A673 (cell line): ENCODE measurements at regions not wholly inside any gene's neighbourhood (a gene's known extent, or its start where the extent isn't known, plus 50 kb on each side); places are given as distances from the start of the nearest gene placed in this dataset.
"Not testable (repeated sequence)": the region's sequence is repeated elsewhere in the genome, so short reads cannot be mapped to it uniquely, and the experiment has no call there.

ENCODE experiments used
- BruUV-seq: library from RNA; stranded (reverse); fragments of 400-500 nt; replicated peaks from 2 replicates; lab custom pipeline; 2021; lab: Mats Ljungman, UMichigan
- CTCF ChIA-PET: fragments of 300-600 bp; sonication (Branson Sonifier 250); formaldehyde crosslinking; loops from one replicate; lab custom pipeline; 2022; ENCODE audit warnings: antibody characterized with exemption; lab: Charles Lee
- POLR2A ChIA-PET: fragments of 300-600 bp; sonication (Branson Sonifier 250); formaldehyde crosslinking; loops from one replicate; lab custom pipeline; 2022; ENCODE audit warnings: antibody characterized with exemption; ENCODE audit not compliant: low non-redundant PET; lab: Charles Lee
- DNase-seq: peaks from one replicate; pipeline ENCODE4 v3.0.0-alpha.2; 2015; ENCODE audit warnings: low spot score
- H3K27ac ChIP-seq: fragments of 200-600 bp; sonication (generic); 2 replicates; pipeline ENCODE4 v1.5.1; 2016; ENCODE audit warnings: mixed run types, low read depth, mild to moderate bottlenecking, mixed read lengths, antibody characterized with exemption, low read length; ENCODE audit not compliant: poor library complexity, severe bottlenecking
- H3K27me3 ChIP-seq: fragments of 200-600 bp; sonication (generic); replicated peaks from 2 replicates; pipeline ENCODE4 v1.6.1; 2017; ENCODE audit warnings: mixed run types, low read depth, mild to moderate bottlenecking, mixed read lengths, antibody characterized with exemption, low read length; ENCODE audit not compliant: insufficient read depth, poor library complexity
- H3K36me3 ChIP-seq: fragments of 200-600 bp; sonication (generic); 2 replicates; pipeline ENCODE4 v1.6.1; 2016; ENCODE audit warnings: mixed run types, mild to moderate bottlenecking, mixed read lengths, antibody characterized with exemption, low read length; ENCODE audit not compliant: insufficient read depth, poor library complexity, severe bottlenecking
- H3K4me1 ChIP-seq: fragments of 200-600 bp; sonication (generic); 2 replicates; pipeline ENCODE4 v1.6.1; 2017; ENCODE audit warnings: mixed run types, mild to moderate bottlenecking, mixed read lengths, antibody characterized with exemption, low read length; ENCODE audit not compliant: insufficient read depth, poor library complexity, severe bottlenecking
- H3K4me3 ChIP-seq: fragments of 200-600 bp; sonication (generic); 2 replicates; pipeline ENCODE4 v1.5.1; 2016; ENCODE audit warnings: low read depth, mixed run types, mild to moderate bottlenecking, mixed read lengths, low read length; ENCODE audit not compliant: poor library complexity, severe bottlenecking
- H3K9me3 ChIP-seq: fragments of 200-600 bp; sonication (generic); 2 replicates; pipeline ENCODE4 v1.6.1; 2016; ENCODE audit warnings: mixed run types, low read depth, mild to moderate bottlenecking, mixed read lengths, antibody characterized with exemption, low read length; ENCODE audit not compliant: poor library complexity, severe bottlenecking
- EZH2 ChIP-seq: fragments of 200-600 bp; sonication (generic); IDR thresholded peaks from 2 replicates; pipeline ENCODE4 v1.6.1; 2017; ENCODE audit warnings: borderline replicate concordance, low read depth, mild to moderate bottlenecking, mixed read lengths, antibody characterized with exemption, low read length; ENCODE audit not compliant: poor library complexity, severe bottlenecking
- intact Hi-C: fragments of 100-400 bp; cut with micrococcal nuclease; formaldehyde crosslinking; loops from one replicate; pipeline ENCODE4 v1.10.0; 2022; ENCODE audit not compliant: unreplicated experiment
- TF ChIP-seq, protein P1 (sequence below): fragments of 300-800, 200-600 bp; sonication (generic); conservative IDR thresholded peaks from 2 replicates; pipeline ENCODE4 v1.5.1; 2017; ENCODE audit warnings: low read depth, mild to moderate bottlenecking, antibody characterized with exemption, low read length, moderate library complexity, mixed read lengths

DNA sequence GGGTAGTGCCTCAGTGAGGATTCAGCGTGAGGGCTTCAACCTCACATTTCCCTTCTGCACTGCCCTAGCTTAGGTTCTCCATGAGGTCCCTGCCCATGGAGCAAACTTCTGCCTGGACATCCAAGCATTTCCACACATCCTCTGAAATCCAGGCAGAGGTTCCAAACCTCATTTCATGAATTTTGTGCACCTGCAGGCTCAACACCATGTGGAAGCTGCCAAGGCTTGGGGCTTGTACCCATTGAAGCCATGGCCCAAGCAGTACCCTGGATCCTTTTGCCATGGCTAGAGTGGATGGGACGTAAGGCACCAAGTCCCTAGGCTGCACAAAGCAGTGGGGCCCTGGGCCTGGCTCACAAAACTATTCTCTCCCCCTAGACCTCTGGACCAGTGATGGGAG, 877.1 kb upstream of the KLHL1 start:
- DNase-seq: no peak
- Histone ChIP-seq H3K27me3 (peaks cover 21% of the 10 kb centered on the region), H3K36me3 (no peaks in the 10 kb centered on the region), H3K9me3 (no peaks in the 10 kb centered on the region), H3K4me3 (no peak overlapping the region), H3K27ac (no peak overlapping the region), H3K4me1 (no peaks in the 10 kb centered on the region)
- intact Hi-C loops: no loop called here
- no peak for TF ChIP-seq EZH2
- TF ChIP-seq, protein P1, sequence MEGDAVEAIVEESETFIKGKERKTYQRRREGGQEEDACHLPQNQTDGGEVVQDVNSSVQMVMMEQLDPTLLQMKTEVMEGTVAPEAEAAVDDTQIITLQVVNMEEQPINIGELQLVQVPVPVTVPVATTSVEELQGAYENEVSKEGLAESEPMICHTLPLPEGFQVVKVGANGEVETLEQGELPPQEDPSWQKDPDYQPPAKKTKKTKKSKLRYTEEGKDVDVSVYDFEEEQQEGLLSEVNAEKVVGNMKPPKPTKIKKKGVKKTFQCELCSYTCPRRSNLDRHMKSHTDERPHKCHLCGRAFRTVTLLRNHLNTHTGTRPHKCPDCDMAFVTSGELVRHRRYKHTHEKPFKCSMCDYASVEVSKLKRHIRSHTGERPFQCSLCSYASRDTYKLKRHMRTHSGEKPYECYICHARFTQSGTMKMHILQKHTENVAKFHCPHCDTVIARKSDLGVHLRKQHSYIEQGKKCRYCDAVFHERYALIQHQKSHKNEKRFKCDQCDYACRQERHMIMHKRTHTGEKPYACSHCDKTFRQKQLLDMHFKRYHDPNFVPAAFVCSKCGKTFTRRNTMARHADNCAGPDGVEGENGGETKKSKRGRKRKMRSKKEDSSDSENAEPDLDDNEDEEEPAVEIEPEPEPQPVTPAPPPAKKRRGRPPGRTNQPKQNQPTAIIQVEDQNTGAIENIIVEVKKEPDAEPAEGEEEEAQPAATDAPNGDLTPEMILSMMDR: no peak
- ChIA-PET POLR2A (no interaction called here), CTCF (no interaction called here)
- no TSS peak for BruUV-seq

DNA sequence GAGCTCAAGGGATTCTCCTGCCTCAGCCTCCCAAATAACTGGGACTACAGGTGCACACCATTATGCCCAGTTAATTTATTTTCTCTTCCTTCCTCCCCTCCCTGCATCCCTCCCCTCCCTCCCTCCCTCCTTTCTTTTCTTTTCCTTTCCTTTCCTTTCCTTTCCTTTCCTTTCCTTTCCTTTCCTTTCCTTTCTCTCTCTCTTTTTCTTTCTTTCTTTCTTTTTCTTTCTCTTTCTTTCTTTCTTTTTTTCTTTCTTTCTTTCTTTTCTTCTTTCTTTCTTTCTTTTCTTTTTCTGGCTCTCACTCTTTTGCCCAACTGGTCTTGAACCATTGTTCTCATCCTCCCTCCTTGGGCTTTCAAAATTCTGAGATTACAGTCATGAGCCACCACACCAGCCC, 873.0 kb upstream of the KLHL1 start:
- POLR2A ChIA-PET, BruUV-seq, H3K4me1 ChIP-seq, H3K9me3 ChIP-seq, H3K27ac ChIP-seq, DNase-seq, CTCF ChIA-PET, H3K36me3 ChIP-seq, H3K4me3 ChIP-seq, intact Hi-C loops: not testable (repeated sequence)
- H3K27me3 ChIP-seq: peaks cover 45% of the 10 kb centered on the region

DNA sequence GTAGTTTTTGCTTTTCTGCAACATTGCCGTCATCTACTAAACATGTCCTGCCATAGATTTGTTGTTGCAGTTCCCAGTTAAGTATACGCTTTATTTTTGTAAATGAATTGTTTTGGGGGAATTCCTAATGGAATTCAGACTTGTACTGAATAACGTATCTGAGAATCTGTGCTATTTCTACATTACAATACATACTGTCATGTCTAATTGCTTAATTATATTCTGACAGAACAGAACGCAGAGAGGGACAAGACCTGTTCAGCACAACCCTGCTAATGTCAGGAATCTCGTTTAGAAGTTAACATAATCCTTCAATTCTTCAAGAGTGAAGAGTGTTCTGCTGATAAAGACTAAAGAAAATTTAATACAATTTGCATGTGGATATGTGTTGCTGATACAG, 861.1 kb upstream of the KLHL1 start:
- Histone ChIP-seq H3K4me1 (no peaks in the 10 kb centered on the region), H3K27ac (no peak overlapping the region), H3K27me3 (peaks cover 65% of the 10 kb centered on the region), H3K9me3 (no peaks in the 10 kb centered on the region), H3K4me3 (no peak overlapping the region), H3K36me3 (no peaks in the 10 kb centered on the region)
- intact Hi-C loops: no loop called here
- ChIA-PET CTCF (no interaction called here), POLR2A (no interaction called here)
- TF ChIP-seq EZH2: no peak
- TF ChIP-seq, protein P1: no peak
- DNase-seq: no peak
- BruUV-seq: no TSS peak

DNA sequence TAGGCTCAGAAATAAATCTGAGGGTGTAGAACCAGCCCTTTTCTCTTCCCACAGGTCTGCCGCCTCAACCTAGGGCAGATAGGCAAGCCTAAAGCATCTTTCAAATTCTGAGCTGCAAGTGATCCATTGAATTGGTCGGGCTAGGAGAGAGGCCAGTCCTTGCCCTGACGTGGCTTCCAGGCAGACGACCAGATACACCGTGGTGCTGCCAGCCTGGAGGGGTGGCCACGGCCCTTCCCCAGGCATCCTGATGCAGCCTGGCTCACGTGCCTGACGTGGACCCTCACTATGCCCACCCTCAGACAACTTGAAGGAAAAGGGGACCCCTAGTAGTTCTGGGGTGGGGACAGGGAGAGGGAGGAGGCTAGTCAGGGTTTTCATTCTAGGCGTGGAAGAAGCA, 859.3 kb upstream of the KLHL1 start:
- H3K27ac ChIP-seq: no peak overlapping the region
- no peaks in the 10 kb centered on the region for H3K9me3 ChIP-seq
- ChIA-PET POLR2A (no interaction called here), CTCF (no interaction called here)
- DNase-seq: no peak
- H3K4me1 ChIP-seq: no peaks in the 10 kb centered on the region
- no TSS peak for BruUV-seq
- intact Hi-C loops: no loop called here
- no peak overlapping the region for H3K4me3 ChIP-seq
- peaks cover 50% of the 10 kb centered on the region for H3K27me3 ChIP-seq
- H3K36me3 ChIP-seq: no peaks in the 10 kb centered on the region
- no peak for TF ChIP-seq EZH2
- TF ChIP-seq, protein P1: no peak
